OCI-LY7 (cell line): ENCODE measurements at regions not wholly inside any gene's neighbourhood (a gene's known extent, or its start where the extent isn't known, plus 50 kb on each side); places are given as distances from the start of the nearest gene placed in this dataset.

Source experiments
- BruUV-seq: library from RNA; stranded (reverse); fragments of 400-500 nt; replicated peaks from 2 replicates; lab custom pipeline; 2021; lab: Mats Ljungman, UMichigan
- CTCF ChIA-PET: fragments of 300-600 bp; sonication (Branson Sonifier 250); formaldehyde crosslinking; loops from one replicate; lab custom pipeline; 2022; ENCODE audit warnings: antibody characterized with exemption; ENCODE audit not compliant: unreplicated experiment; lab: Charles Lee
- POLR2A ChIA-PET: fragments of 300-600 bp; sonication (Branson Sonifier 250); formaldehyde crosslinking; loops from one replicate; lab custom pipeline; 2022; ENCODE audit warnings: antibody characterized with exemption; lab: Charles Lee
- DNase-seq: peaks from one replicate; pipeline ENCODE4 v3.0.0-alpha.2; 2015; ENCODE audit warnings: low spot score
- H2AFZ ChIP-seq: fragments of 200-600 bp; sonication (generic), shearing (Covaris generic); 2 replicates; pipeline ENCODE4 v1.6.1; 2014; ENCODE audit warnings: mild to moderate bottlenecking, antibody characterized with exemption, low read length, moderate library complexity
- H3K27ac ChIP-seq: fragments of 200-600 bp; sonication (generic); 2 replicates; pipeline ENCODE4 v1.5.1; 2014; ENCODE audit warnings: mixed run types, low read depth, mild to moderate bottlenecking, moderate library complexity, low read length, inconsistent platforms; ENCODE audit not compliant: poor library complexity, severe bottlenecking
- H3K36me3 ChIP-seq: fragments of 200-600 bp; sonication (generic); 2 replicates; pipeline ENCODE4 v1.6.1; 2014; ENCODE audit warnings: mild to moderate bottlenecking, antibody characterized with exemption, low read length, moderate library complexity, mixed read lengths; ENCODE audit not compliant: insufficient read depth
- H3K4me1 ChIP-seq: fragments of 200-600 bp; sonication (generic); 2 replicates; pipeline ENCODE4 v1.5.1; 2014; ENCODE audit warnings: mild to moderate bottlenecking, low read length; ENCODE audit not compliant: insufficient read depth, poor library complexity, severe bottlenecking
- H3K4me2 ChIP-seq: fragments of 200-600 bp; sonication (generic); 2 replicates; pipeline ENCODE4 v1.6.1; 2014; ENCODE audit warnings: mild to moderate bottlenecking, low read length
- H3K4me3 ChIP-seq: fragments of 200-600 bp; sonication (generic); 2 replicates; pipeline ENCODE4 v1.5.1; 2014; ENCODE audit warnings: mild to moderate bottlenecking, low read depth, low read length; ENCODE audit not compliant: poor library complexity, severe bottlenecking
- H3K79me2 ChIP-seq: fragments of 200-600 bp; sonication (generic); 2 replicates; pipeline ENCODE4 v1.6.1; 2016; ENCODE audit warnings: low read depth, mild to moderate bottlenecking, low read length, moderate library complexity, mixed read lengths; ENCODE audit not compliant: insufficient read depth
- H3K9me2 ChIP-seq: fragments of 200-600 bp; sonication (generic); 2 replicates; pipeline ENCODE4 v1.6.1; 2016; ENCODE audit warnings: mild to moderate bottlenecking, low read length, mixed read lengths; ENCODE audit not compliant: insufficient read depth
- H3K9me3 ChIP-seq: fragments of 200-600 bp; sonication (generic); 2 replicates; pipeline ENCODE4 v1.6.1; 2014; ENCODE audit warnings: mild to moderate bottlenecking, mixed run types, low read length, mixed read lengths
- H4K20me1 ChIP-seq: fragments of 200-600 bp; sonication (generic); 2 replicates; pipeline ENCODE4 v1.6.1; 2014; ENCODE audit warnings: mild to moderate bottlenecking, antibody characterized with exemption, low read length, moderate library complexity, mixed read lengths; ENCODE audit not compliant: insufficient read depth
- CTCF ChIP-seq: fragments of 200-600 bp; sonication (generic); conservative IDR thresholded peaks from 2 replicates; pipeline ENCODE4 v1.5.1; 2014; ENCODE audit warnings: mild to moderate bottlenecking, antibody characterized with exemption, low read length, moderate library complexity, mixed read lengths
- EZH2phosphoT487 ChIP-seq: fragments of 200-600 bp; sonication (generic); IDR thresholded peaks from 2 replicates; pipeline ENCODE4 v1.6.1; 2018; ENCODE audit warnings: low read depth, borderline replicate concordance, mild to moderate bottlenecking, mixed run types, antibody characterized with exemption, low read length, moderate library complexity, mixed read lengths
- intact Hi-C: fragments of 100-400 bp; cut with micrococcal nuclease; formaldehyde crosslinking; loops from one replicate; pipeline ENCODE4 v1.10.0; 2022; ENCODE audit not compliant: unreplicated experiment

DNA sequence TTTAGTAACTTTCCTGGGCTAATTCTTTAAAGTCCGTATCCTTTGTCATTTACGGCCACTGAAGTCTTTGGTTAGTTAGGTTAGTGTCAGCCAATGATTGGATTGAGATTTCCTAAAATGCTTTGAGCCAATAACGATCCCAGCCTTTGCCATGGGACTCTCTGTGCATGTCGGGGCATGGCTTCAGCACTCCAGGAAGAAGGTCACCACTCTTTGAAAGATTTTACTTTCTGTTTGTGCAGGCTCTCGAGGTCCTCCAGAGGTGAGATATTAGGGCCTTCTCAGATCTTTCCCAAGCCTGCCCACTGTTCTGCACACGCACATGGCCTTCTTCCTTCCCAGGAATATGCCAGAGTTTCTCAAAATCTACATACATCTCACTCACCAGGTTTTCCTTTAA is 153.7 kb upstream of the ARGLU1 start:
- Histone ChIP-seq H3K4me2 (no peak overlapping the region), H3K36me3 (no peaks in the 10 kb centered on the region), H3K4me1 (no peaks in the 10 kb centered on the region), H4K20me1 (no peaks in the 10 kb centered on the region), H2AFZ (no peak overlapping the region), H3K4me3 (no peak overlapping the region), H3K27ac (no peak overlapping the region), H3K9me2 (no peaks in the 10 kb centered on the region), H3K79me2 (no peaks in the 10 kb centered on the region), H3K9me3 (no peaks in the 10 kb centered on the region)
- BruUV-seq, result no TSS peak
- ChIA-PET POLR2A (no interaction called here), CTCF (no interaction called here)
- no peak for DNase-seq
- TF ChIP-seq CTCF (no peak), EZH2phosphoT487 (no peak)
- intact Hi-C loops, result no loop called here

- Histone ChIP-seq H3K4me1 (no peaks in the 10 kb centered on the region), H3K36me3 (no peaks in the 10 kb centered on the region), H2AFZ (no peak overlapping the region), H3K27ac (no peak overlapping the region), H3K4me3 (no peak overlapping the region), H3K4me2 (no peak overlapping the region), H3K9me2 (no peaks in the 10 kb centered on the region), H3K9me3 (no peaks in the 10 kb centered on the region), H3K79me2 (no peaks in the 10 kb centered on the region), H4K20me1 (no peaks in the 10 kb centered on the region)
- TF ChIP-seq EZH2phosphoT487 (no peak), CTCF (no peak)
- CTCF ChIA-PET, result no interaction called here
- intact Hi-C loops, result no loop called here
- no peak for DNase-seq
- POLR2A ChIA-PET, result no interaction called here
- BruUV-seq, result no TSS peak
Observed at GRCh38 chr13:106714271-106714982, 146.5 kb upstream of the ARGLU1 start.

GRCh38 chr13:106712381-106712780 is 144.4 kb upstream of the ARGLU1 start:
- DNase-seq, result no peak
- TF ChIP-seq CTCF (no peak), EZH2phosphoT487 (no peak)
- H2AFZ ChIP-seq, result no peak overlapping the region
- H3K27ac ChIP-seq, result no peak overlapping the region
- H3K4me1 ChIP-seq, result no peaks in the 10 kb centered on the region
- no peaks in the 10 kb centered on the region for H3K79me2 ChIP-seq
- intact Hi-C loops, result no loop called here
- H3K36me3 ChIP-seq, result no peaks in the 10 kb centered on the region
- BruUV-seq, result no TSS peak
- ChIA-PET POLR2A (no interaction called here), CTCF (no interaction called here)
- no peaks in the 10 kb centered on the region for H3K9me3 ChIP-seq
- no peaks in the 10 kb centered on the region for H4K20me1 ChIP-seq
- no peak overlapping the region for H3K4me3 ChIP-seq
- H3K4me2 ChIP-seq, result no peak overlapping the region
- H3K9me2 ChIP-seq, result no peaks in the 10 kb centered on the region
